ENCODE measurements at regions not wholly inside any gene's neighbourhood (a gene's known extent, or its start where the extent isn't known, plus 50 kb on each side); places are given as distances from the start of the nearest gene placed in this dataset.

DNA sequence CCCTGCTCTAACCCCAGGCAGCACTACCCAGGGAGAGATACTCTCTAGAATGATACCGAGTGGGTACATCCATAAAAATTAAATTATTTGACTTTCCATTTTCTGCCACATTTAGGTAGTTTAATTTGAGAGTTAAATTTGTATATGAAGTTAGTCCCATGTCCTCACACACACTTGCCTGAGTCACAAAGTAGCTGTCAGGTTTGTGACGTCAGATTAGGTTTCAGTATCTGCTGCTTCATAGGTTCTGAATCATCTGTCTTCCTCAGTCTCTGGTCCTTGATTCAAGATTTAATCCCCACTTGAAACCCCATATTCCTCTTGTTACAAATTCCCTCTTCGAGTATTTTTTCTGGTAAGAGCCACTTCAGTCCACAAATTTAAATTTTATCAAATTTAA, 738.6 kb upstream of the FAM98A start (continued):
- TF ChIP-seq, protein P1, sequence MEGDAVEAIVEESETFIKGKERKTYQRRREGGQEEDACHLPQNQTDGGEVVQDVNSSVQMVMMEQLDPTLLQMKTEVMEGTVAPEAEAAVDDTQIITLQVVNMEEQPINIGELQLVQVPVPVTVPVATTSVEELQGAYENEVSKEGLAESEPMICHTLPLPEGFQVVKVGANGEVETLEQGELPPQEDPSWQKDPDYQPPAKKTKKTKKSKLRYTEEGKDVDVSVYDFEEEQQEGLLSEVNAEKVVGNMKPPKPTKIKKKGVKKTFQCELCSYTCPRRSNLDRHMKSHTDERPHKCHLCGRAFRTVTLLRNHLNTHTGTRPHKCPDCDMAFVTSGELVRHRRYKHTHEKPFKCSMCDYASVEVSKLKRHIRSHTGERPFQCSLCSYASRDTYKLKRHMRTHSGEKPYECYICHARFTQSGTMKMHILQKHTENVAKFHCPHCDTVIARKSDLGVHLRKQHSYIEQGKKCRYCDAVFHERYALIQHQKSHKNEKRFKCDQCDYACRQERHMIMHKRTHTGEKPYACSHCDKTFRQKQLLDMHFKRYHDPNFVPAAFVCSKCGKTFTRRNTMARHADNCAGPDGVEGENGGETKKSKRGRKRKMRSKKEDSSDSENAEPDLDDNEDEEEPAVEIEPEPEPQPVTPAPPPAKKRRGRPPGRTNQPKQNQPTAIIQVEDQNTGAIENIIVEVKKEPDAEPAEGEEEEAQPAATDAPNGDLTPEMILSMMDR (IDR thresholded peaks at IDR 0.05) = no peak

DNA sequence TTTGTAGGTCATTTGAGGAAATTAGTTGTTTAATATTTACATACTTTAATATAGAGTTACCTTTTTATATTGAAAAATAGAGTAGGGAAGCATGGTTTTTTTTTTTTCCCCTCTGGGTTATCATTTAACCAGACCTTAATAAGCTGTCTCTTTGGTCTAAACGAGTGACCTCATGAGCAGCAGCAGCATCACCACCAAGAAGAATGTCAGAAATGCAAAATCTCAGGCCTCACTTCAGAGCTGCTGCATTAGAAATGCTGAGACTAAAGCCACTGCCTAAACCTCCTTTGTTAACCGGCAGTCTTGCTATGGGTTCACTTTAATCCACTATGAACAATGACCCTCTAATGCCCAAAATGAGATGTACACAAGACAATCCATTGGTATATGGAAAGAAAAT, 733.7 kb upstream of the FAM98A start:
- Histone ChIP-seq H3K4me3 (ENCODE audit: low read depth in 2 of 2, low read length in 1 of 2) (no peak overlapping the region), H3F3A (replicated peaks; ENCODE audit: insufficient read depth) (no peaks in the 10 kb centered on the region), H3K9me3 (no peaks in the 10 kb centered on the region), H3K9me2 (no peaks in the 10 kb centered on the region), H3K9ac (no peak overlapping the region), H3K36me3 (replicated peaks in 1 of 2; ENCODE audit: control insufficient read depth in 1 of 2, insufficient read depth in 2 of 2, low read length in 1 of 2) (no peaks in the 10 kb centered on the region), H3K4me1 (ENCODE audit: control insufficient read depth in 1 of 2, insufficient read depth in 2 of 2, low read depth in 1 of 2, low read length in 1 of 2) (no peaks in the 10 kb centered on the region), H4K20me1 (ENCODE audit: insufficient read depth) (no peaks in the 10 kb centered on the region), H3K27me3 (ENCODE audit: insufficient read depth) (no peaks in the 10 kb centered on the region), H3K27ac (ENCODE audit: low read depth in 2 of 2, low read length in 1 of 2) (no peak overlapping the region), H2AFZ (ENCODE audit: low read depth) (no peak overlapping the region), H3K4me2 (no peak overlapping the region), H3K79me2 (ENCODE audit: insufficient read depth) (no peaks in the 10 kb centered on the region)
- POLR2A ChIA-PET = no interaction called here
- TF ChIP-seq CHD2 (IDR thresholded peaks at IDR 0.05; ENCODE audit: low read length, partially characterized antibody) = no peak
- TF ChIP-seq, protein P1 (IDR thresholded peaks at IDR 0.05) = no peak
- no peak for TF ChIP-seq SMC3 (IDR thresholded peaks at IDR 0.05; ENCODE audit: low read depth, low read length)
- TF ChIP-seq EP300 (IDR thresholded peaks at IDR 0.05; ENCODE audit: borderline replicate concordance in 1 of 2, low read depth in 1 of 2, low read length in 1 of 2) = no peak
- TF ChIP-seq EZH2phosphoT487 (IDR thresholded peaks at IDR 0.05; ENCODE audit: borderline replicate concordance, low read depth) = no peak
- TF ChIP-seq, protein P2, sequence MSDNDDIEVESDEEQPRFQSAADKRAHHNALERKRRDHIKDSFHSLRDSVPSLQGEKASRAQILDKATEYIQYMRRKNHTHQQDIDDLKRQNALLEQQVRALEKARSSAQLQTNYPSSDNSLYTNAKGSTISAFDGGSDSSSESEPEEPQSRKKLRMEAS (IDR thresholded peaks at IDR 0.05; ENCODE audit: low read depth) = no peak
- no peak for TF ChIP-seq JUND (IDR thresholded peaks at IDR 0.05)
- no peak for TF ChIP-seq FOXJ3 (CRISPR knock-in tag; IDR thresholded peaks at IDR 0.05)
- TF ChIP-seq TEAD4 (IDR thresholded peaks at IDR 0.05; ENCODE audit: borderline replicate concordance, insufficient read depth) = no peak
- no peak for TF ChIP-seq RXRA (IDR thresholded peaks at IDR 0.05; ENCODE audit: borderline replicate concordance, low read depth)
- no peak for TF ChIP-seq GATA2 (CRISPR knock-in tag; IDR thresholded peaks at IDR 0.05)
- TF ChIP-seq, protein P3, sequence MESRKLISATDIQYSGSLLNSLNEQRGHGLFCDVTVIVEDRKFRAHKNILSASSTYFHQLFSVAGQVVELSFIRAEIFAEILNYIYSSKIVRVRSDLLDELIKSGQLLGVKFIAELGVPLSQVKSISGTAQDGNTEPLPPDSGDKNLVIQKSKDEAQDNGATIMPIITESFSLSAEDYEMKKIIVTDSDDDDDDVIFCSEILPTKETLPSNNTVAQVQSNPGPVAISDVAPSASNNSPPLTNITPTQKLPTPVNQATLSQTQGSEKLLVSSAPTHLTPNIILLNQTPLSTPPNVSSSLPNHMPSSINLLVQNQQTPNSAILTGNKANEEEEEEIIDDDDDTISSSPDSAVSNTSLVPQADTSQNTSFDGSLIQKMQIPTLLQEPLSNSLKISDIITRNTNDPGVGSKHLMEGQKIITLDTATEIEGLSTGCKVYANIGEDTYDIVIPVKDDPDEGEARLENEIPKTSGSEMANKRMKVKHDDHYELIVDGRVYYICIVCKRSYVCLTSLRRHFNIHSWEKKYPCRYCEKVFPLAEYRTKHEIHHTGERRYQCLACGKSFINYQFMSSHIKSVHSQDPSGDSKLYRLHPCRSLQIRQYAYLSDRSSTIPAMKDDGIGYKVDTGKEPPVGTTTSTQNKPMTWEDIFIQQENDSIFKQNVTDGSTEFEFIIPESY (IDR thresholded peaks at IDR 0.05; ENCODE audit: borderline replicate concordance, low read depth) = no peak
- no peak for TF ChIP-seq SIN3A (IDR thresholded peaks at IDR 0.05; ENCODE audit: borderline replicate concordance, low read depth, low read length)
- no peak for TF ChIP-seq FOSL2 (IDR thresholded peaks at IDR 0.05; ENCODE audit: borderline replicate concordance, low read depth)
- CTCF ChIA-PET = no interaction called here
- no peak for DNase-seq
- 19% methylated on average over 2 of the region's 2 CpGs for WGBS (ENCODE audit: low lambda C conversion rate)

Measured in SK-N-SH (cell line).